Immature natural killer cell (primary cell): ENCODE measurements at regions not wholly inside any gene's neighbourhood (a gene's known extent, or its start where the extent isn't known, plus 50 kb on each side); places are given as distances from the start of the nearest gene placed in this dataset.

Experiments used
- DNase-seq, 3 donors: peaks; one replicate each; pipeline ENCODE4 v3.0.0; 2022; ENCODE audit warnings: mixed read lengths in 1 of 3
- H3K27ac Mint-ChIP-seq, 6 donors: one replicate each; pipeline ENCODE4 v1.8.0; 2020; ENCODE audit warnings: mixed read lengths in 6 of 6, mild to moderate bottlenecking in 5 of 6, inconsistent platforms in 4 of 6, moderate library complexity in 3 of 6
- H3K27me3 Mint-ChIP-seq, 3 donors: one replicate each; pipeline ENCODE4 v1.8.0; 2020 to 2021; ENCODE audit warnings: low read depth in 3 of 3, mild to moderate bottlenecking in 3 of 3, mixed read lengths in 3 of 3, moderate library complexity in 3 of 3, inconsistent platforms in 1 of 3
- H3K36me3 Mint-ChIP-seq, 3 donors: one replicate each; pipeline ENCODE4 v1.8.0; 2020; ENCODE audit warnings: mixed read lengths in 3 of 3, inconsistent platforms in 2 of 3, mild to moderate bottlenecking in 2 of 3
- H3K4me1 Mint-ChIP-seq, 2 donors: one replicate each; pipeline ENCODE4 v1.8.0; 2020; ENCODE audit warnings: inconsistent platforms in 2 of 2, mild to moderate bottlenecking in 2 of 2, mixed read lengths in 2 of 2, moderate library complexity in 1 of 2
- H3K4me3 Mint-ChIP-seq, 5 donors: one replicate each; pipeline ENCODE4 v1.8.0; 2020; ENCODE audit warnings: mild to moderate bottlenecking in 5 of 5, mixed read lengths in 5 of 5, inconsistent platforms in 3 of 5, moderate library complexity in 3 of 5
- H3K9me3 Mint-ChIP-seq, 6 donors: one replicate each; pipeline ENCODE4 v1.8.0; 2020; ENCODE audit warnings: mild to moderate bottlenecking in 6 of 6, mixed read lengths in 6 of 6, inconsistent platforms in 4 of 6, moderate library complexity in 3 of 6

- no peak for DNase-seq
- Mint-ChIP-seq H3K9me3 (no peaks in the 10 kb centered on the region), H3K27me3 (peaks cover 0 to 2% (median 0%) of the 10 kb centered on the region in 3 donors), H3K4me1 (no peaks in the 10 kb centered on the region), H3K27ac (no peak overlapping the region), H3K36me3 (no peaks in the 10 kb centered on the region), H3K4me3 (no peak overlapping the region)
Observed at GRCh38 chr11:103842191-103842590, 194.2 kb upstream of the DDI1 start.

- H3K4me1 Mint-ChIP-seq, result no peaks in the 10 kb centered on the region
- no peak overlapping the region for H3K4me3 Mint-ChIP-seq
- H3K9me3 Mint-ChIP-seq, result no peaks in the 10 kb centered on the region
- no peaks in the 10 kb centered on the region for H3K27me3 Mint-ChIP-seq
- H3K36me3 Mint-ChIP-seq, result no peaks in the 10 kb centered on the region
- DNase-seq, result no peak
- no peak overlapping the region for H3K27ac Mint-ChIP-seq
Observed at GRCh38 chr11:103842795-103843194, 193.6 kb upstream of the DDI1 start.

GRCh38 chr11:103844327-103845215, 191.9 kb upstream of the DDI1 start:
- no peak for DNase-seq
- Mint-ChIP-seq H3K4me1 (no peaks in the 10 kb centered on the region), H3K36me3 (no peaks in the 10 kb centered on the region), H3K27me3 (no peaks in the 10 kb centered on the region), H3K27ac (no peak overlapping the region), H3K9me3 (no peaks in the 10 kb centered on the region), H3K4me3 (no peak overlapping the region)

GRCh38 chr11:103845331-103845730, 191.1 kb upstream of the DDI1 start:
- H3K4me1 Mint-ChIP-seq, result no peaks in the 10 kb centered on the region
- no peak overlapping the region for H3K4me3 Mint-ChIP-seq
- no peaks in the 10 kb centered on the region for H3K36me3 Mint-ChIP-seq
- H3K9me3 Mint-ChIP-seq, result no peaks in the 10 kb centered on the region
- no peak overlapping the region for H3K27ac Mint-ChIP-seq
- no peak for DNase-seq
- peaks cover 0 to under 1% (median 0%) of the 10 kb centered on the region in 3 donors for H3K27me3 Mint-ChIP-seq

- no peaks in the 10 kb centered on the region for H3K4me1 Mint-ChIP-seq
- no peak overlapping the region for H3K27ac Mint-ChIP-seq
- H3K27me3 Mint-ChIP-seq, result peaks cover 0 to 5% (median 0%) of the 10 kb centered on the region in 3 donors
- no peak for DNase-seq
- H3K36me3 Mint-ChIP-seq, result no peaks in the 10 kb centered on the region
- no peak overlapping the region for H3K4me3 Mint-ChIP-seq
- H3K9me3 Mint-ChIP-seq, result peaks cover 0 to 1% (median 0%) of the 10 kb centered on the region in 6 donors
Observed at GRCh38 chr11:103848686-103849085, 187.8 kb upstream of the DDI1 start.

GRCh38 chr11:103849366-103849765, 187.1 kb upstream of the DDI1 start:
- DNase-seq, result no peak
- no peaks in the 10 kb centered on the region for H3K4me1 Mint-ChIP-seq
- peaks cover 0 to 1% (median 0%) of the 10 kb centered on the region in 6 donors for H3K9me3 Mint-ChIP-seq
- H3K36me3 Mint-ChIP-seq, result no peaks in the 10 kb centered on the region
- H3K27ac Mint-ChIP-seq, result no peak overlapping the region
- H3K27me3 Mint-ChIP-seq, result peaks cover 2 to 5% (median 2%) of the 10 kb centered on the region in 3 donors
- H3K4me3 Mint-ChIP-seq, result no peak overlapping the region

GRCh38 chr11:103850419-103851165, 185.8 kb upstream of the DDI1 start:
- Mint-ChIP-seq H3K9me3 (peaks cover 0 to 1% (median 0%) of the 10 kb centered on the region in 6 donors), H3K27me3 (peaks cover 3 to 5% (median 4%) of the 10 kb centered on the region in 3 donors), H3K4me3 (no peak overlapping the region), H3K36me3 (no peaks in the 10 kb centered on the region), H3K27ac (no peak overlapping the region), H3K4me1 (no peaks in the 10 kb centered on the region)
- DNase-seq, result no peak

- no peak for DNase-seq
- no peak overlapping the region for H3K27ac Mint-ChIP-seq
- peaks cover 0 to 1% (median 0%) of the 10 kb centered on the region in 6 donors for H3K9me3 Mint-ChIP-seq
- H3K4me3 Mint-ChIP-seq, result no peak overlapping the region
- no peaks in the 10 kb centered on the region for H3K36me3 Mint-ChIP-seq
- peaks cover 3 to 5% (median 4%) of the 10 kb centered on the region in 3 donors for H3K27me3 Mint-ChIP-seq
- no peaks in the 10 kb centered on the region for H3K4me1 Mint-ChIP-seq
Observed at GRCh38 chr11:103851166-103851651, 185.2 kb upstream of the DDI1 start.
